ENCODE measurements at regions not wholly inside any gene's neighbourhood (a gene's known extent, or its start where the extent isn't known, plus 50 kb on each side); places are given as distances from the start of the nearest gene placed in this dataset.

DNA sequence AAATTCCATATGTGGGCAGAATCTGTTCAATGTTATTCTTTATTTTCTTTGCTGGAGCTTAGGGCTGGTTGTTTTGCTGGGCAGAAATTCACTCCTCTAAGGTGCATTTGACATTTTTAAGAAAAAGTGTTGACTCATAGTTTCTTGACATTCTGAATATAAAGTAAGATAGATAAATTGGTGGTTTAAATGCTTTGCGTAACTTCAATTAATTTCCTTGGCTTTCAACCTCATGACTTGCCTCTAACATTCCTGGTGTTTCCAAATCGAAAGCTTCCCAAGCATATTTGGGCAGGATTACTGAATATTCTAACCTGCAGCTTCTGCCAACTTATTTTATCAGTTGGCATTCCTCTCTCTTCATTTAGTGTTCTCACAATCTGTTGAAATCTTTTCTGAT is 718.7 kb upstream of the ADGRB3 start:
- Histone ChIP-seq H3K9me3 (replicated peaks; ENCODE audit: insufficient read depth, low read length) (no peaks in the 10 kb centered on the region), H3K4me1 (ENCODE audit: low read length) (no peaks in the 10 kb centered on the region), H3K27me3 (replicated peaks; ENCODE audit: insufficient read depth, low read length) (no peaks in the 10 kb centered on the region), H3K79me2 (ENCODE audit: low read length) (no peaks in the 10 kb centered on the region), H3K4me2 (ENCODE audit: low read depth, low read length) (no peak overlapping the region), H3F3A (ENCODE audit: insufficient read depth, low read length) (no peaks in the 10 kb centered on the region), H4K20me1 (ENCODE audit: insufficient read depth, low read length) (no peaks in the 10 kb centered on the region), H3K27ac (ENCODE audit: low read length) (no peak overlapping the region), H3K9me2 (replicated peaks; ENCODE audit: insufficient read depth, low read length) (no peaks in the 10 kb centered on the region), H3K4me3 (ENCODE audit: low read length) (no peak overlapping the region), H3K9ac (ENCODE audit: low read length) (no peak overlapping the region), H2AFZ (ENCODE audit: low read length) (no peak overlapping the region), H3K36me3 (replicated peaks; ENCODE audit: insufficient read depth, low read length) (no peaks in the 10 kb centered on the region)
- DNase-seq: no peak
- no peak for TF ChIP-seq EZH2phosphoT487 (IDR thresholded peaks at IDR 0.05; ENCODE audit: low read length)
- TF ChIP-seq, protein P1, sequence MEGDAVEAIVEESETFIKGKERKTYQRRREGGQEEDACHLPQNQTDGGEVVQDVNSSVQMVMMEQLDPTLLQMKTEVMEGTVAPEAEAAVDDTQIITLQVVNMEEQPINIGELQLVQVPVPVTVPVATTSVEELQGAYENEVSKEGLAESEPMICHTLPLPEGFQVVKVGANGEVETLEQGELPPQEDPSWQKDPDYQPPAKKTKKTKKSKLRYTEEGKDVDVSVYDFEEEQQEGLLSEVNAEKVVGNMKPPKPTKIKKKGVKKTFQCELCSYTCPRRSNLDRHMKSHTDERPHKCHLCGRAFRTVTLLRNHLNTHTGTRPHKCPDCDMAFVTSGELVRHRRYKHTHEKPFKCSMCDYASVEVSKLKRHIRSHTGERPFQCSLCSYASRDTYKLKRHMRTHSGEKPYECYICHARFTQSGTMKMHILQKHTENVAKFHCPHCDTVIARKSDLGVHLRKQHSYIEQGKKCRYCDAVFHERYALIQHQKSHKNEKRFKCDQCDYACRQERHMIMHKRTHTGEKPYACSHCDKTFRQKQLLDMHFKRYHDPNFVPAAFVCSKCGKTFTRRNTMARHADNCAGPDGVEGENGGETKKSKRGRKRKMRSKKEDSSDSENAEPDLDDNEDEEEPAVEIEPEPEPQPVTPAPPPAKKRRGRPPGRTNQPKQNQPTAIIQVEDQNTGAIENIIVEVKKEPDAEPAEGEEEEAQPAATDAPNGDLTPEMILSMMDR (IDR thresholded peaks at IDR 0.05; ENCODE audit: low read length): no peak
- no peak for TF ChIP-seq EZH2 (optimal IDR thresholded peaks at IDR 0.05; ENCODE audit: low read depth, low read length)

GRCh38 chr6:67914419-67914818 is 720.7 kb upstream of the ADGRB3 start:
- Histone ChIP-seq H3K27me3 (replicated peaks; ENCODE audit: insufficient read depth, low read length) (no peaks in the 10 kb centered on the region), H3F3A (ENCODE audit: insufficient read depth, low read length) (no peaks in the 10 kb centered on the region), H3K79me2 (ENCODE audit: low read length) (no peaks in the 10 kb centered on the region), H3K9me3 (replicated peaks; ENCODE audit: insufficient read depth, low read length) (no peaks in the 10 kb centered on the region), H2AFZ (ENCODE audit: low read length) (no peak overlapping the region), H3K27ac (ENCODE audit: low read length) (no peak overlapping the region), H3K4me3 (ENCODE audit: low read length) (no peak overlapping the region), H3K36me3 (replicated peaks; ENCODE audit: insufficient read depth, low read length) (no peaks in the 10 kb centered on the region), H3K9ac (ENCODE audit: low read length) (no peak overlapping the region), H3K4me2 (ENCODE audit: low read depth, low read length) (no peak overlapping the region), H3K4me1 (ENCODE audit: low read length) (no peaks in the 10 kb centered on the region), H3K9me2 (replicated peaks; ENCODE audit: insufficient read depth, low read length) (no peaks in the 10 kb centered on the region), H4K20me1 (ENCODE audit: insufficient read depth, low read length) (no peaks in the 10 kb centered on the region)
- TF ChIP-seq EZH2 (optimal IDR thresholded peaks at IDR 0.05; ENCODE audit: low read depth, low read length) (no peak), EZH2phosphoT487 (IDR thresholded peaks at IDR 0.05; ENCODE audit: low read length) (no peak)
- TF ChIP-seq, protein P1 (IDR thresholded peaks at IDR 0.05; ENCODE audit: low read length): no peak
- DNase-seq: no peak

- TF ChIP-seq EZH2 (optimal IDR thresholded peaks at IDR 0.05; ENCODE audit: low read depth, low read length) (no peak), EZH2phosphoT487 (IDR thresholded peaks at IDR 0.05; ENCODE audit: low read length) (no peak)
- TF ChIP-seq, protein P1 (IDR thresholded peaks at IDR 0.05; ENCODE audit: low read length): no peak
- Histone ChIP-seq H3F3A (ENCODE audit: insufficient read depth, low read length) (no peaks in the 10 kb centered on the region), H3K9me2 (replicated peaks; ENCODE audit: insufficient read depth, low read length) (no peaks in the 10 kb centered on the region), H3K9ac (ENCODE audit: low read length) (no peak overlapping the region), H2AFZ (ENCODE audit: low read length) (no peak overlapping the region), H4K20me1 (ENCODE audit: insufficient read depth, low read length) (no peaks in the 10 kb centered on the region), H3K9me3 (replicated peaks; ENCODE audit: insufficient read depth, low read length) (no peaks in the 10 kb centered on the region), H3K36me3 (replicated peaks; ENCODE audit: insufficient read depth, low read length) (no peaks in the 10 kb centered on the region), H3K79me2 (ENCODE audit: low read length) (no peaks in the 10 kb centered on the region), H3K4me3 (ENCODE audit: low read length) (no peak overlapping the region), H3K27me3 (replicated peaks; ENCODE audit: insufficient read depth, low read length) (no peaks in the 10 kb centered on the region), H3K27ac (ENCODE audit: low read length) (no peak overlapping the region), H3K4me1 (ENCODE audit: low read length) (no peaks in the 10 kb centered on the region), H3K4me2 (ENCODE audit: low read depth, low read length) (no peak overlapping the region)
- DNase-seq: no peak
Observed at GRCh38 chr6:67909354-67909753, 725.7 kb upstream of the ADGRB3 start.
